Tibial nerve (tissue), 4 donors: ENCODE measurements at regions not wholly inside any gene's neighbourhood (a gene's known extent, or its start where the extent isn't known, plus 50 kb on each side); places are given as distances from the start of the nearest gene placed in this dataset.
A peak's percentile ranks its signal among the peaks of the same experiment; 100 is the strongest.

Source experiments
- DNase-seq, 2 donors: peaks; one replicate each; pipeline ENCODE4 v3.0.0-alpha.2; 2019; ENCODE audit warnings: low spot score in 2 of 2
- H3K27ac ChIP-seq, 4 donors: fragments of 200-600 bp; sonication (generic) in 3 of 4; one replicate each; pipeline ENCODE4 v1.5.1; 2017 to 2019; ENCODE audit warnings: mild to moderate bottlenecking in 1 of 4
- H3K27me3 ChIP-seq, 2 donors: fragments of 200-600 bp; sonication (generic) in 1 of 2; one replicate each; pipeline versions ENCODE4 v1.5.1 to v1.6.0; 2017 to 2019
- H3K36me3 ChIP-seq, 3 donors: fragments of 200-600 bp; sonication (generic); one replicate each; pipeline ENCODE4 v1.5.1; 2018 to 2019
- H3K4me1 ChIP-seq, 4 donors: fragments of 200-600 bp; sonication (generic) in 3 of 4; one replicate each; pipeline ENCODE4 v1.5.1; 2017 to 2019
- H3K4me3 ChIP-seq, 4 donors: fragments of 200-600 bp; sonication (generic) in 3 of 4; one replicate each; pipeline ENCODE4 v1.5.1; 2017 to 2019; ENCODE audit warnings: mild to moderate bottlenecking in 1 of 4, moderate library complexity in 1 of 4
- H3K9me3 ChIP-seq, 4 donors: fragments of 200-600 bp; sonication (generic) in 3 of 4; one replicate each; pipeline ENCODE4 v1.5.1; 2017 to 2019
- EP300 ChIP-seq, 2 donors: sonication (generic); formaldehyde crosslinking; IDR thresholded peaks; one replicate each; pipeline ENCODE4 v1.6.1; 2017; ENCODE audit warnings: antibody characterized with exemption in 2 of 2, mild to moderate bottlenecking in 1 of 2
- POLR2A ChIP-seq, 2 donors: fragments of 450-650 bp; IDR thresholded peaks; one replicate each; pipeline ENCODE4 v1.6.1; 2017; ENCODE audit warnings: antibody characterized with exemption in 2 of 2, mild to moderate bottlenecking in 2 of 2, moderate library complexity in 2 of 2
- WGBS, 2 donors: methylation state at CpG; one replicate each; pipeline ENCODE4 v1.1.5; 2018; 5-methylcytosine and 5-hydroxymethylcytosine counted together
- TF ChIP-seq, protein P1 (sequence below), 5 experiments: fragments of 200-600 bp in 3 of 5; fragments of 450-650 bp in 2 of 5; sonication (generic) in 3 of 5; IDR thresholded peaks; one replicate each; pipeline ENCODE4 v1.5.1; 2016 to 2019; ENCODE audit warnings: antibody characterized with exemption in 5 of 5, mild to moderate bottlenecking in 3 of 5, moderate library complexity in 2 of 5

DNA sequence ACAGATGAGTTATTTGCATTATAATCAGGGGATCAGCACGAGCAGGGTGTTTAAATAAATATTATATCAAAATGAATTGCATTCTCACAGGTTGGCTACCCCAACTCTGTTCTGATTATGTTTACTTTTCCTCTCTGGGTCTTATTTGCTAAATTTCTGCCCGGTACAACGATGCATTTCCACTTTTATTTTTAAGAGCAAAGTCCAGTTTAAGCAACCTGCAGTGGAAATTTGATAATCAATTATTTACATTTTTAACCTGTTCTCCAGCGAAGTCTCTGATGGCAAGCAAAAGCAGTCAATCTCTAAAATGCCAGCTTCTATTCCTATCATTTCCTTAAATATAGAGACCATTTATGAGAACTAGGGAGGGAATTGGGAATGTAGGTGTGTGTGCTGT is 966.6 kb upstream of the SOX11 start:
- no peaks in the 10 kb centered on the region for H3K27me3 ChIP-seq
- TF ChIP-seq, protein P1, sequence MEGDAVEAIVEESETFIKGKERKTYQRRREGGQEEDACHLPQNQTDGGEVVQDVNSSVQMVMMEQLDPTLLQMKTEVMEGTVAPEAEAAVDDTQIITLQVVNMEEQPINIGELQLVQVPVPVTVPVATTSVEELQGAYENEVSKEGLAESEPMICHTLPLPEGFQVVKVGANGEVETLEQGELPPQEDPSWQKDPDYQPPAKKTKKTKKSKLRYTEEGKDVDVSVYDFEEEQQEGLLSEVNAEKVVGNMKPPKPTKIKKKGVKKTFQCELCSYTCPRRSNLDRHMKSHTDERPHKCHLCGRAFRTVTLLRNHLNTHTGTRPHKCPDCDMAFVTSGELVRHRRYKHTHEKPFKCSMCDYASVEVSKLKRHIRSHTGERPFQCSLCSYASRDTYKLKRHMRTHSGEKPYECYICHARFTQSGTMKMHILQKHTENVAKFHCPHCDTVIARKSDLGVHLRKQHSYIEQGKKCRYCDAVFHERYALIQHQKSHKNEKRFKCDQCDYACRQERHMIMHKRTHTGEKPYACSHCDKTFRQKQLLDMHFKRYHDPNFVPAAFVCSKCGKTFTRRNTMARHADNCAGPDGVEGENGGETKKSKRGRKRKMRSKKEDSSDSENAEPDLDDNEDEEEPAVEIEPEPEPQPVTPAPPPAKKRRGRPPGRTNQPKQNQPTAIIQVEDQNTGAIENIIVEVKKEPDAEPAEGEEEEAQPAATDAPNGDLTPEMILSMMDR (IDR thresholded peaks at IDR 0.05) = no peak
- TF ChIP-seq EP300 (IDR thresholded peaks at IDR 0.05) = no peak
- no peak for TF ChIP-seq POLR2A (IDR thresholded peaks at IDR 0.05)
- H3K9me3 ChIP-seq = no peaks in the 10 kb centered on the region
- DNase-seq = no peak
- 79 to 83% methylated on average over 4 of the region's 4 CpGs for WGBS, 2 donors
- H3K27ac ChIP-seq = no peak overlapping the region
- H3K36me3 ChIP-seq = no peaks in the 10 kb centered on the region
- H3K4me3 ChIP-seq = no peak overlapping the region
- H3K4me1 ChIP-seq = no peaks in the 10 kb centered on the region

DNA sequence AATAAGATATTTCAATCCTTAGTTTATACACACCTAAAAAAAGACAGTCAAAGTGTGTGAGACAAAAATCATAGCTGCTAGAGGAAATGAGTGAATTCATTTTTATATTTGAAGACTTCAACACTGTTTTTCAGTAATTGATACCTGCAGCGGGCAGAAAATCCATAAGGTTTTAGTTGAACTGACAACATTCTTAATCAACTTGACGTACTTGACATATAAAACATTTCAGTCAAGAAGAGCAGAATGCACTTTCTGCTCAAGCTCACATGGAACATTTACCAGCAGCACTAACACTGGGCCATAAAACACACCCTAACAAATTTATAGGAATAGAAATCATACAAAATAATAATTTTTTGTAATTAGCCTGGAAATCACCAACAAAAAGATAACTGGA is 959.6 kb upstream of the SOX11 start:
- Histone ChIP-seq H3K9me3 (no peaks in the 10 kb centered on the region), H3K27ac (no peak overlapping the region), H3K4me1 (no peaks in the 10 kb centered on the region), H3K27me3 (no peaks in the 10 kb centered on the region), H3K36me3 (no peaks in the 10 kb centered on the region), H3K4me3 (no peak overlapping the region)
- DNase-seq = no peak
- TF ChIP-seq EP300 (IDR thresholded peaks at IDR 0.05) (no peak), POLR2A (IDR thresholded peaks at IDR 0.05) (no peak)
- TF ChIP-seq, protein P1 (IDR thresholded peaks at IDR 0.05) = no peak
- 90 to 97% methylated on average over 2 of the region's 2 CpGs for WGBS, 2 donors

DNA sequence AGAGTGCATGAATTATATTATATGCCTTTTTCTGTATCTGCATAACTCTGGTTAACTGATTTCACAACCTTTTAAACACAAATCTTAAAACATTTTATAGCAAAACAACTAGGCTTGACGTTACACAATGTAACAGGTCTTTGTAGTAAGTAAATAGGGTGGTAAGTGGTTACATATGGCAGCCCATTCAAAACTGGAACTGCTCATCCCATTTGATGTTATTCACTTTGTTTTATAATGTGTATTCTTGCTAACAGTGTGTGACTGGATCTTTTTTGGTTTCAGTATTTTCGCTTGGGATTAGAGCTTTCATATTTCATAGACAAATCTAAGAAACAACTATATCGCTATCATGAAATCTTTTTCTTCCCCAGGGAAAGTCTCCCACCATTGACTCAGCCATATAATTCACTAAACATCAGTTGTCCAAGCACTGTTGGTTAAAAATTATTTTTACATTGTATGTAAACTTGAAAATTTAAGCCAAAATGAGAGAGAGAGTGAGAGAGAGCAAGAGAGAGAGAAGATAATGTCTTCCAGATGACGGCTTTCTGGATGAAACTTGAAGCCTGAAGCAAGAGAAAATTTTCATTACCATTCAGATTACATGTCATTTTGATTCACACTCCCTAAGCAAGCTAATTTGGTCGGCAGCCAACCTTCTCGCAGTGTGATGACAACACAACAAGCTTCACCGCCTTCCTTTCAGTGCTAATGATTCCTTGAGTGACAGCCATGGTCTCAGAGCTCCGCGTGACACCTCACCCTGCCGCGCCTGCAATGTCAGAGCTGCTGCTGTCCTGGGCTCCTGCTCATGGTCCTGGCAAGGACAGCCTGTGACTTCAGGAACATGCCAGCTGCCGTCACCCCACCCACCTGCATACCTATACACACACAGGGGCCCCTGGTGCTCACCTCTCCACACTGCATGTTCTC is 946.9 kb upstream of the SOX11 start:
- no peak overlapping the region for H3K27ac ChIP-seq
- no peak overlapping the region for H3K4me3 ChIP-seq
- DNase-seq = no peak
- no peaks in the 10 kb centered on the region for H3K4me1 ChIP-seq
- 41 to 53% methylated on average over 12 of the region's 12 CpGs for WGBS, 2 donors
- H3K9me3 ChIP-seq = peaks cover 0 to 2% (median 0%) of the 10 kb centered on the region in 4 donors
- no peaks in the 10 kb centered on the region for H3K36me3 ChIP-seq
- TF ChIP-seq, protein P1 (IDR thresholded peaks at IDR 0.05) = no peak
- no peak for TF ChIP-seq EP300 (IDR thresholded peaks at IDR 0.05)
- TF ChIP-seq POLR2A (IDR thresholded peaks at IDR 0.05) = no peak
- no peaks in the 10 kb centered on the region for H3K27me3 ChIP-seq

DNA sequence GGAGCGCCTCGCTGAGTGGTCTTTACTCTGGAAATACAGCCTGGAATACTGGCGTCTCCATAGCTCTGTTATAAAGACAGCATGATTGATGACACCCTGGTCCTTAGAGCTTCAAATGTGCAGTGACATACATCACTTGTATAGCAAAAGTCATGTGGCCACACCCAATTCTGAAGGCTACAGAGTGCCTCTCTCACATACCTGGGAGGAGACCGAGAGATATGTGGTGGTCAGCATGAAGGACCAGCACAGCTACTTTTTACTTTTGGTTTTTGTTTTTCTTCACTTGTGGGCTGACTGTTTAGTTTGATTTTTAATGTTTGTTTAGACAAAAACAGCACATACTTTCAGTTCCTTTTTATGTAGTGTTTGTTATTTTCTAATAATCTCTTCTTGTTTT is 938.5 kb upstream of the SOX11 start:
- H3K36me3 ChIP-seq = no peaks in the 10 kb centered on the region
- no peaks in the 10 kb centered on the region for H3K4me1 ChIP-seq
- TF ChIP-seq POLR2A (IDR thresholded peaks at IDR 0.05) (no peak), EP300 (IDR thresholded peaks at IDR 0.05) (no peak)
- TF ChIP-seq, protein P1 (IDR thresholded peaks at IDR 0.05) = no peak
- WGBS, 2 donors = 93 to 94% methylated on average over 4 of the region's 4 CpGs
- H3K27me3 ChIP-seq = no peaks in the 10 kb centered on the region
- H3K4me3 ChIP-seq = no peak overlapping the region
- no peak overlapping the region for H3K27ac ChIP-seq
- no peak for DNase-seq
- no peaks in the 10 kb centered on the region for H3K9me3 ChIP-seq

DNA sequence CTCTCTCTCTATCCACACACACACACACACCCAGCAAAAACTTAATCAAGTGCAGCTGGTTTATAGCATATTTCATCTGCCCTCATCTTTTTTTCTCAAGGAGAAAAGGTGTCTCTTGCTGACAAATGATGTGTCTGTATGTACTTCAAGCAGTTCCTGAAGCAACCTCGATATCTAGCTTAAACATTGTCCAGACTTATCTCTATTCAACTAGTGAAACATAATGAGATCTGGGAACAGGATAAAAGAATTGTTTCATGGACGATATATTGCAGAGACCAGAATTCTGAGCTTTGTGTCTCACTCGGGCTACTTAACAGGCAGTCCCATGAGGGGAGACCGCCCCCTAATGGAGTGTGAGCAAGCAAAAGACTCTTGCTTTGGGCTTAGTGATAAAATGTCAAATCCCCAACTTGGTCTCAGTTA is 929.2 kb upstream of the SOX11 start:
- H3K9me3 ChIP-seq = no peaks in the 10 kb centered on the region
- TF ChIP-seq POLR2A (IDR thresholded peaks at IDR 0.05) = no peak
- TF ChIP-seq, protein P1 (IDR thresholded peaks at IDR 0.05) = peak in 1 of 5 experiments; percentile 11
- no peaks in the 10 kb centered on the region for H3K4me1 ChIP-seq
- no peak overlapping the region for H3K4me3 ChIP-seq
- no peaks in the 10 kb centered on the region for H3K27me3 ChIP-seq
- no peak for DNase-seq
- H3K27ac ChIP-seq = no peak overlapping the region
- H3K36me3 ChIP-seq = no peaks in the 10 kb centered on the region
- WGBS, 2 donors = 8 to 9% methylated on average over 4 of the region's 4 CpGs
